Glomerular visceral epithelial cell (primary cell): ENCODE measurements at regions not wholly inside any gene's neighbourhood (a gene's known extent, or its start where the extent isn't known, plus 50 kb on each side); places are given as distances from the start of the nearest gene placed in this dataset.
A peak's percentile ranks its signal among the peaks of the same experiment; 100 is the strongest.

Experiments used
- DNase-seq: peaks from one replicate; pipeline ENCODE4 v3.0.0-alpha.2; 2016; ENCODE audit errors: extremely low spot score

DNA sequence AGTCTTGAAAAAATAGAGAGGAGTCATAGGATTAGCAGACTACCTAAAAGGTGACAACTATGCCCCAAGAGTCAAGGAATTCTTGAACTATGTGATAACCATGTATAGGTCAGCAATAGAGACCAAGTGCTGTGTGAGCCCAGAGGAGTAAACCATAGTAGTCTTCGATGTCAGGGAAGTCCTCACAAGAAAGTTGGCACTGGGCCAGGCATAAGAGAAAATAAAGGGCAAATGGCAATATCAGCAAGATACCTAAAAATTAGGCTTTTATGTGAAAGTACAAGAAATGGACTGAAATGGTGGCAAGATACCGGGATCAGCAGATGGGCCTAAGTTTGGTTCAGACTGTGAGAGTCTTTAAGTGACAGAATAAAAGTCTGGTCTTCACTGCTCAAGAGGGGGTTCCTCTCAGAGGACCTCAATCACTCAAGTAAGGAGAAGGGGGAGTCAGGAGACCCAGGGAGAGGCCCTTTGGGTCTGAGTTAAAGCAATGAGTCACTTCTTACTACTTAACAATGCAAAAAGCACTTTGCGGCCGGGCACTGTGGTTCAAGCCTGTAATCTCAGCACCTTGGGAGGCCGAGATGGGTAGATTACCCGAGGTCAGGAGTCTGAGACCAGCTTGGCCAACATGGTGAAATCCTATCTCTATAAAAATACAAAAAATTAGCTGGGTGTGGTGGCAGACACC is 95.0 kb downstream of the TEX35 start:
- DNase-seq, result peak; percentile 49

DNA sequence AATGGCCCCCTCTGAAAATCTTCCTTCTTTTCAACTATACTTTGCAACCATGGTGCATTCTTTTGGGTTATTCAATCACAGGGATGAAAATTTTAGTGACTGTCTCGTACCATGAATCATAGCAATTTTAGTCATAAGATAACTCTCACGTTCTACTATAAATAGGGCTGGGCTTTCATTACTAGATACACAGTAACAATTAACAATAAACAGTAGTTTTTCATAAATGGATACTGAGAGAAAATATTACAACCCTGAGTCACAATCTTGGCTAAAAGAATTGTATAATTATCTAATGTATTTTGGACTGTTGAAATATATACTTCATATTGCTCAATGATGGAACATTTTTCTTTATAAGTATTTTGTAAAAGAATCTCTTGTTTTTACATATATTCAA is 96.1 kb downstream of the TEX35 start:
- DNase-seq, result peak; percentile 42

DNA sequence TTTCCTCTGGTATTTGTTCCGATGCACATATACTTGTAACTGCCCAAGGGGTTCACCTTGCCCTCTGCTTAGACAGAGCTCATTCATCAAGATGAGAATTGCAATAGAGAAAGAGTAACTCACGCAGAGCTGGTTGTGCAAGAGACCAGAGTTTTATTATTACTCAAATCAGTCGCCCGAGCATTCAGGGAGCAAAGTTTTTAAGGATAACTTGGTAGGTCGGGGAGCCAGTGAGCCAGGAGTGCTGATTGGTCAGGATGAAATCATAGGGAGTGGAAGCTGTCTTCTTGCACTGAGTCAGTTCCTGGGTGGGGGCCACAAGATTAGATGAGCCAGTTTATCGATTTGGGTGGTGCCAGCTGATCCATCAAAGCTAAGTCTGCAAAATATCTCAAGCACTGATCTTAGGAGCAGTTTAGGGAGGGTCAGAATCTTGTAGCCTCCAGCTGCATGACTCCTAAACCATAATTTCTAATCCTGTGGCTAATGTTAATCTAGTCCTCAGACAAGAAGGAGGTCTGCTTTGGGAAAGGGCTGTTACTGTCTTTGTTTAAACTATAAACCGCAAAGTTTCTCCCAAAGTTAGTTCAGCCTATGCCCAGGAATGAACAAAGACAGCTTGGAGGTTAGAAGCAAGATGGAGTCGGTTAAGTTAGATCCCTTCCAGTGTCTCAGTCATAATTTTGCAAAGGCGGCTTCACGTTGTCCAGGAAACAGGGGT is 97.9 kb downstream of the TEX35 start:
- DNase-seq, result peak; percentile 35

DNA sequence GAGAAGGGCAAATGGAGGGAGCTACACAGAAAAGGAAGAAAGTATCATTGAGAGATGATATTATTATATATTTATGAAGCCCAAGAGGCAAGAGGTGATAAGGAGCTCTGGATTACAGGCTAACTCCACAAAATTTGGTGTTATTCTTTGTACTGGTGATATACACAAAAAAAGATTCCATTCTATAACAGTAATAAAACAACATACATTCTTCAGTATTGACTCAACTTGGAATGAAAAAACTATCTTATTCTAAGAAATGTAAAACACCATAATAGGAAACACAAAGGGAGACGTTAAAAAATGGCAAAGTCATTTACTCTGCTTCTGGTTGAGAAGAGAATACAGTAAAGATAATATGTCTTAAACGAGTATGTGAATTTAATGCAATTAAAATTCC is 99.4 kb downstream of the TEX35 start:
- peak; percentile 41 for DNase-seq

DNA sequence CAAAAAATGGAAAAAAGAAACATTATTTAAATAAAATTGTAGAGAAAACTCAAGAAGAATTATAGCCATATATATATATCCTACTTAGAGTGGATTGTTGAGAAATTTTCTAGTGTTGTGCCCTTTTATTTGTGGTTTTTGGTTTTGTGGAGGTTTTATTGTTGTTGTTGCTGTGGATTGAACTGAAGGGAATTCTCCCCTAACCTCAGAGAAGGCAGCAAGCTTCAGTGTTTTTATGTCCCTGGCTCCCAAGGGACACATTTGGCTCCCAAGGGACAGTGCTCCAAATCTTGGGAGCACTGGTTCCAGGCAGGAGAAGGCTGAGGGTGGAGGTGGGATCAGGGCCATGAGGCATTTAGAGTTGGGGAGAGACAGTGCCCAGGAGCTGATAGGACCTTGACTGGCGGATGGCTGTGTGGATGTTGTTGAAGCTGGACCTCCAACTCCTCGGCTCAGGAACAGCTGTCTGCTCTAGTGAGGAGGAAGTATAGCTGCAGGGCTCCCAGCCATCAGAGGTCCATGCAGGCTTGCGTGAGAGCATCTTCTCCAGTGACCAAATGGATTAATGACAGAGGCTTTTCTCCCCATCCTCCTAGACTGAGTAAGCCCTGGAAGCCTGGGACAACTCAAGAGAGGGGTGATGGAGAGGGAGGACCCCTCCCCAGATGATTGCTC is 100.5 kb downstream of the TEX35 start:
- no peak for DNase-seq

DNA sequence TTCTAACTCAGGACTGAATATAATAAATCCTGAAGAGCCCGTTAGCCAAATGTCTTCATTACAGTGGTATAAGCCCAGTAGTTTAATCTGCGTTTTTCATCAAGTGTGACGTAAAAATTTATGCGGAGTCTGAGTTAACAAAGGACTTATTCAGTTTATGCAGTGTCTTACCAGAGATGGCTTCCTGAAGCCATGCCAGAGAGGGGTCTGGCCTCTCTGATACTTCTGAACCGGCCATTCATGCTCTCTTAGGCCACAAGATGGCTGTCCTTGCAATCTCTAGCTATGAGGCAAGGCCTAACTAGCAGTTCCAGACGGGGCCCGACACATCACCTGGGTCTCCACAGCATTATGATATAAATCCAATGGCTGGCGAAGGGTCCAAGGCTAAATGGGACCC is 101.4 kb downstream of the TEX35 start:
- no peak for DNase-seq

DNA sequence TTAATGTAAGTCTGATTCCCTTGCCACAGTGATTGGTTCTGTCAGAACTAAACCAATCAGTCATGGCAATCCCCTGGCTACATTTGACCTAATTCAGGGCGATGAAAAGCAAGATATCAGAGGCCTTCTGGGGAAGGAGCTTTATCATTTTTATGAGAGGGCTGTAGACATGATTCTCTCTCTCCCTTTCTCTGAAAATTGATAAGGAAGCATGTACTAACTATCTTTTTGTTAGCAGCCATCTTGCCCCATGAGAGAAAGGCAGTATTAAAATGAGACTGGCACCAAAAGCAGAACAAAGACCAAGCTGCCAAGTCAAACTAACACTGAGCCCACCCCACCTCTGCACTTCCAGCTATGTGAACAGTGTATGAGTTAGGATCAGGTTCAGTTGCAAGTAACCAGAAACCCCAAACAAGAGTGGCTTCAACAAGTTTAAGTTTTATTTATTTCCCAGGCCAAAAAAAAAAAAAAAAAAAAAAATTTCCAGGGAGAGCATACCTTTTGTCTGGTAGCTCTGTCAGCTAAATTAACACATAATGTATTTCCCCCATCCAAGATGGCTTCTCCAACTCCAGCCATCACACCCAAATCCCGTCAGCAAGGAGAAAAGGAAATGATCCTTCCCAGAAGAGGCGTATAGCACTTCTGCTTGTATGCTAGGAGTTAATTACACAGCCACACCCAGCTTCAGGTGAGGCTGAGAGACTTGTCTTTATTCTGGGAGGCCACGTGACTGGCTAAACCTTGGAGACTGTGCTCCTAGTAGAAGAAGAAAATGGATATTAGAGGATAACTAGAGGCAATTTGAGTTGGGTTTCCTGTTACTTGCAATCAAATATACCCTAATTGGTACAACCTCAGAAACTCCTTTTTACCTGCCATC is 105.8 kb upstream of the RALGPS2 start:
- no peak for DNase-seq

DNA sequence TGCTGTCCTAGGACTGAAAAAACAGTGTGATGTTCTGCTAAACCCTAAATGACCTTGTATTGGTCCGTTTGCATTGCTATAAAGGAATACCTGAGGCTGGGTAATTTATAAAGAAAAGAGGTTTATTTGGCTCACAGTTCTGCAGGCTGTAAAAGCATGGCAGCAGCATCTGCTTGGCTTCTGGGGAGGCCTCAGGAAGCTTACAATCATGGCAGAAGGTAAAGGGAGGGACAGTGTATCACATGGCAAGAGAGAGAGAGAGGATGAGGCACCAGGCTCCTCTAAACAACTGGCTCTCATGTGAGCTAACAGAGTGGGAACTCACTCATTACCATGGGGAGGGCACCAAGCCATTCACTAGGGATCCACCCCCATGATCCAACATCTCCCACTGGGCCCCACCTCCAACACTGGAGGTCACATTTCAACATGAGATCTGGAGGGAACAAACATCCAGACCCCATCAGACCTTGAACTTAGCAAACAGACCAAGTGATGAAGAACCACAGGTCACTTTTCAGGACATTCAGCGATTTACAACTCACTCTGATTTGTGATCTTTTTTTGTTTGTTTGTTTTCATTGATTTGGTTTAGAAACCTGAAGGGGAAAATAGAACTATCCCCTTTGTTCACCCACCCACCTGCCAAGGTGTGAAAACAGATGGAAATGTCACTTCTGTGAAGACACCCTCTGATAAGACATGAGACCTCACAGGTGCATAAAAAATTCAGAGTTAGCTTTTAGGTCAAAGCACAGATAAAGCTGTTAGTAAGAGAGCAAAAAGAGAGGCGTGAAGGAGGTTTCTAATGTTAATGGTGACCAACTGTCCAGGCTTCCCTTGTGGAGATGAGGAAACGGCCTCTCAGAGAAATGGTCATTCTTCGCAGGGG is 104.2 kb upstream of the RALGPS2 start:
- no peak for DNase-seq

DNA sequence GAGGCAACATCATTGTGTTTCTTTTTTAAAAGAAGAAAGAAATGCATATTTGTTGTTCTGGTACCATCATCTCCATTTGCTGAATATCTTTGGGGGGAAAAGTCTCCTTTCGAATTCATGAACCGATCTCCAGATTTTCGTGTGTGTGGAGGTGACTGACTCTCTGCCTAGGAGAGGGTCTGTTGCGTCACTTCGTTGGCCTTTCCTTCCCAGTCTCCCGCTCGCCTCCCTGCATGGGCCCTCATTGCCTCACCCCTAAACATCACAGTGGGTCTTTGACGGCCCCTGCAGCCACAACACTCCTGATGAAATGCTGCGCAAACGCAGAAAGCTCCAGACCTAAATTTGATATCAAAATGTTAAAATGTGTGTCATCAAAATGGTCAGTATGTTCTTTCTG is 103.2 kb upstream of the RALGPS2 start:
- DNase-seq, result no peak

DNA sequence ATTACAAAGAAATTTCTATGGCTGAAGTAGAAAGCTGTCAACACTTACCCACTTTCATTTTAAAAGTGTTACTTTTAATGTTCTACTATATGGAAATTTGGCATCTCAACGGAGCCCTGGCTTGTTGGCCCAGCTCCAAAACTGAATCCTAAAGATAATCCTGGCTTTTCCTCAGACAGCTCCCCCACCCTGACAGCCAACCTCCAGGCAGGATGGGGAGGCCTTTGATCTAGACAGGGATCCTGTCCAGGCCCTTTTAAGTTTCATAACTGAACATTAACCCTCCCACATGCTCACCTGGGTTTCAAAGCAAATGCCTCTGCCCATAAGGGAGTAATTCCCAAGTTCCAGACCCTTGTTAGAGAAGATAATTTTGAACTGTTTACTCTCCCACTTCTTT is 99.3 kb upstream of the RALGPS2 start:
- no peak for DNase-seq

DNA sequence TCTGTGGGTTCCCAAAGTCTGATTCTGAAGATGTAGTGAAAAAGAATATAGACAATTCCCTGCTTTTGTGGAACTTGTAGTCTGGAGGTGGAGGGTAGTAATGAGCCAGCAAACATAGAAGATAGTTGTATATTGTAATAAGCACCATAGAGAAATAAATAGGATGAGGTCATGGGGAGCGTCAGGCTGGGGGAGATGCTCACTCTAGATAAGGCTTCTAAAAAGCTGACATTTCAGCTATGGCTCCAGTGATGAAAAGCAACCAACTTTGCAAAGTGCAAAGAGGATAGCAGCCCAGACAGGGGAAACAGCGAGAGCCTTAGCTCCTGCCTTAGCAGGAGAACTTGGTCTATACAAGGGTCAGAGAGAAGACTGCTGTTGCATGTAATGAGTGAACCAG is 98.0 kb upstream of the RALGPS2 start:
- DNase-seq, result no peak

DNA sequence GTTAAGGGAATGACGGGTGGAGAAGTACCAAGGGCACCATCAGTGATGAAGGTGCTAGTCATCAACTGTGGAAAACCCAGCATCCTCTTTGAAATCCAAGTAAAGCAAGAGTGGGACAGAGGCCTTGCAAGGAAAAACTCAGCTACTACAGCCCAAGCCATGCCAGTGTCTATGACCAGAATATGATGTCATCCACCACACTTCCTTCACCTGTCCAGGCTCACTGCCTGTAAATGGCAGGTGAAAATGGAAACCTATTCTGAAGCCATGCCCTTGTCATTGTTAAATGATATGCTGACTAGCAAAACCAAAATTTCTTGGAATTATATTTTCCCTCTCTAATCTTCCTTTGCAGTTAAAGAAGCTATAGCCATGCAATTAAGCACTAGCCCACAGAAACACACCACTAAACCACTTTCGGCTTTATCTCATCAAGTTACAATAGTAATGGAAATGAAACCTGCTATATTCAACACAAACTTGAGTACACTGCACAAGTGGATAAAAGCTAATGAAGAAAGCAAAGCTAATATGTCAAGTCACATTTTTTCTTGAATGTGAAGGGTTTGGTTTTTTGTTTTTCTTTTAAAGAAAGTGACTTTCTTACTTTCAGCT is 96.3 kb upstream of the RALGPS2 start:
- no peak for DNase-seq

DNA sequence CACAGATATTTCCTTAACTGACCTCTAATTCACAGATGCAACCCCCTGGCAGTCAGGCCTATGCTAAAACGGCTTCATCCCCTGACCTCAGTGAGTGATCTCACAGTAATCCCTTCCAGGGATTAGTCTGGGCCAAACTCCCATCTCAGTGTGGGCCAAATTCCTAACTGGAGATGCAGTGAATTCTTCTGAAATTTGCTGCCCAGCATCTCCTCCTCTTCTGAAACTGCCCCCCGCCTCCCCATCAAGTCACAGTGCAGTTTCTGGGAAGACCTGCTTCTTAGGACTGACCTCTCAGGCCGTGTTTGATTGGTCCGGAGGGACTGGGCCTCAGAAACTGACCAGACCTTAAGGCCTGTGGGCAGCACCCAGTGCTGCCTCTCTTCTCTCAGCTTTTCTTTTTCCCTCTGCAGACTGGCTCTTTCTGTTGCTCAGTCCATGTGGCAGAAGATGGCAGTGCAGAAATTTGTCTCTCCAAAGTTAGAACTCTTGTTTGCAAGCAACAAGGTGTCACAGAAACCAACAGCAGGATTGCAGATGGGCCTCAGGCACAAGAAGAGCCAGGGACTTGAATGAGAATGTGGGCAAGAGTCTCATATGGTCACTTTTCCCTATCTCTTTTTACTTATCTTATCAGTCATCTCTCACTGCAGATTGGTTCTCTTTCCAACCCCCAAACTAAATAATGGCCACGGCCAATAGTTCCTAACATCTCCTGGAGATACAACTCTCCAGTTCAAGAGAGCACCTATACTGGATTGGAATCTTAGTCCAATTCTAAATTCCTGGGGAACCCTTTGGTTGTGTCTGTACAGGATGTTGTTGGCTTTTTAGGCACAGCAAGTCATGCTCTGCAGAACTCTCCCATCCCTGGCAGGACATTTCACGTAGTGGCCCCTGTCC is 95.5 kb upstream of the RALGPS2 start:
- DNase-seq, result peak; percentile 72

DNA sequence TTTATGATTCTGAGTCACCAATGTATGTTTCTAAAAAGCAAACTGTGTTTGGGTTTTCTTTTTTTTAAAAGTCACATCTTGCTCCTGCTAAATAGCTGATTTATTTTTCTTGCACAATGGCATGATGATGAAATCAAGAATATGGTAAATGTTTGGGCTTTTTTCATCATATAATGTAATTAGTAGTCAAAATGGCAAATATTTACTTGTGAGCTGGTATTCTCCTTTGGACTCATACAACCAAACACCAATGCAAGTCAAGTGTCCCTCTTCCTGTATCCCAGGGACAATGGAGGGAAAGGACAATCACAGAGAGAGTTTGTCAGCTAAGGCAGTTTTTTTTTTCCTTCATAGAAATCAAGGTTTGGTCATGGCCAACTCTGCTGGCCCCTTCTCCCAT is 94.6 kb upstream of the RALGPS2 start:
- DNase-seq, result no peak

DNA sequence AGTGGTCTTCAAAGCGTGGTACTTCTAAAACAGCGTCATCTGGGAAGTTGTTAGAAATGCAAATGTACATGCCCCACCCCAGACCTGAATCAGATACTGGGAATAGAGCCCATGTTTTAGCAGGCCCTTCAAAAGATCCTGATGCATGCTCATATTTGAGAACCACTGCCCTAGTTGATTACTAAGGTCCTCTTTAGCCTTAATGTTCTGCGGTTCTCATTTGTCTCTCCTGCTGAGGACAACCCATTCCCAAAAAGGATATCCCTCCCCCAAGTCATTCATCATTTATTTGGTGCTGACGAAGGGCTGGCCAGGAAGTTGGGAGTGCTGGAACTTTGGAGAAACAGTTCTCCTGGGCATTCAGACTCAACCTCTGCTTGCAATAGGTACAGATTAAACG is 92.4 kb upstream of the RALGPS2 start:
- no peak for DNase-seq

DNA sequence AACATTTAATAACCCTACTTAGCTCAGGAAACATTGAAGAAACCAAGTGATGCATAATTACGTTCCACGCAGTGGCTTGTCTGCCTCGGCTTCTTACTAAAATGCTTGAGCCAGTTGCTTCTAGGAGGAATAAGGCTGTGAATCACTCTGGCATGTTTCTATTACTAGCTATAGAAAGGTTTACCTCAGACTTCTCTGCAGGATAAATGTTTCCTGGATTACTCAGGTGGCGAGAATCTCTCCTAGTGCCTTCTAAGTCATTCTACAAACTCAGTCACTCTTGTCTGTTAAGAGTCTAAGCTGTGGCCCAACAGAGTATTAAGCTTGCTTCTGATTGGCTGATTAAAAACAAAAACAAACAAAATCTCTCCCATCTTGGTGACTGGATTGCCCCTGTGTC is 92.0 kb upstream of the RALGPS2 start:
- peak; percentile 81 for DNase-seq

DNA sequence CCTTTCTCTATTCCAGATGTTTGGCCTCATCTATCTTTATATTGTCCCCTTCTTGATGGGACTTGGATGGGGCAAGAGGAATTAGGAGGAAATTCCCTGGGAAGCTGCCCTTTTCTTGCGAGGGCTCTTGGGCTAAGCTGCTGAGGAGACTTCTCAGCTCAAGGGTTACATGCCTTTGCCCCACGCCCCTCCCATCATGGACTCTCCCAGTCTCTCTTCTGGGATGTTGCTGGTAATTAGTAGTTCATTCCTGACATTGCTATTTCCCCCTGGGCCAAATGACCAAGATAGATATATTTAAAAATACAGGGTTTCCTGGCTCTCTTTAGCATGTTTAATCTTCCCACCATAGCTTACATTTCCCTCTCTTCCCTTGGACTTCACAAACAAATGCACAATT is 90.6 kb upstream of the RALGPS2 start:
- no peak for DNase-seq

DNA sequence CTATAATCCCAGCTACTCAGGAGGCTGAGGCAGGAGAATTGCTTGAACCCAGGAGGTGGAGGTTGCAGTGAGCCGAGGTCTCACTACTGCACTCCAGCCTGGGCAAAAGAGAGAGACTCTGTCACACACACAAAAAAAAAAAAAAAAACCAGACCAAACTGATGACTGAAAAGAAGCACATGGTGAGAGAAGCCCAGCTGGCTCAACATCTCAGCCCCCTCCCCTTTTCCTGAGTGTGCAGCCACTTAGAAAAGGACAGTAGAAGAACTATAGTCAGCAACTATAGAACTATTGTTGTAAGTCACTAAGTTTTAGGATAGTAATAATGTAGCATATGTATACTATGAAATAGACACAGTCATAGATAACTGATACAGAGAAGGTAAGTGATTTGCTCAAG is 87.2 kb upstream of the RALGPS2 start:
- DNase-seq, result no peak

DNA sequence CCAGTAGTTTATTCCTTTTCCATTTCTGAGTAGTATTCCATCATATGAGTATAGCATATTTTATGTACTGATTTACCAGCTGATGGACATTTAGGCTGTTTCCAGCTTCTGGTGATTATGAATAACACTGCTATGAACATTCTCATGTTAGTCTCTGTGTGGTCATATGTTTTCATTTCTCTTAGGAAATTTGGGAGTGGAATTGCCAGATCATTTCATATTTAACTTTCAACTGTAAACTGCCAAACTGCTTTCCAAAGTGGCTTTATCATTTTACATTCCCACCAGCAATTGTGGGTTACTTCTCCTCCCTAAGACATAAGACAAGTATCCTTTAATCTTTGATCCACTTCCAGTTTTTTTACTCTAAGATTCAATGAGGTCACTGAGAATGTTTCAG is 85.7 kb upstream of the RALGPS2 start:
- DNase-seq, result no peak

DNA sequence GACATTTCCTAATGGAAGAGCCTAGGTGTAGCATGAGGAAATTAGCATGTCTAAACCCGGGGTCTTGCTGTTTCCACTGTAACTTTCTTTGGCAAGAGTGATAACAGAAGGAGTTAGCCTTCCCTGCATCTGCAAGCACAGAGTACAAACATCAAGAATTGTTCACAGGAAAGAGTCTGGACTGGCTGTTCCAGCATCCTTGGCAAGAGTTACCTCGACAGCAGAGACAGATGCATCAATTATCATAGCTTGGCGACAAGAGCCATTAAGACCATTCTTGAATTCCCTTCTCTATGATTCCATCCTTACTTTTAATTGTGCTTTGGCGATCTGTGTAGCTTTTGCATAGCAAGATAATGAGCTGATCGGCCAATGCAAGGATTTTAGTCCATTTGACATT is 82.8 kb upstream of the RALGPS2 start:
- no peak for DNase-seq
